GM18907 (cell line): ENCODE measurements at regions not wholly inside any gene's neighbourhood (a gene's known extent, or its start where the extent isn't known, plus 50 kb on each side); places are given as distances from the start of the nearest gene placed in this dataset.
"Not testable (repeated sequence)": the region's sequence is repeated elsewhere in the genome, so short reads cannot be mapped to it uniquely, and the experiment has no call there.

ENCODE experiments used
- ATAC-seq: cut with Tn5 transposase; IDR thresholded peaks from one replicate; pipeline ENCODE4 v1.9.1; 2021; ENCODE audit warnings: mild to moderate bottlenecking, moderate library complexity; ENCODE audit not compliant: unreplicated experiment

DNA sequence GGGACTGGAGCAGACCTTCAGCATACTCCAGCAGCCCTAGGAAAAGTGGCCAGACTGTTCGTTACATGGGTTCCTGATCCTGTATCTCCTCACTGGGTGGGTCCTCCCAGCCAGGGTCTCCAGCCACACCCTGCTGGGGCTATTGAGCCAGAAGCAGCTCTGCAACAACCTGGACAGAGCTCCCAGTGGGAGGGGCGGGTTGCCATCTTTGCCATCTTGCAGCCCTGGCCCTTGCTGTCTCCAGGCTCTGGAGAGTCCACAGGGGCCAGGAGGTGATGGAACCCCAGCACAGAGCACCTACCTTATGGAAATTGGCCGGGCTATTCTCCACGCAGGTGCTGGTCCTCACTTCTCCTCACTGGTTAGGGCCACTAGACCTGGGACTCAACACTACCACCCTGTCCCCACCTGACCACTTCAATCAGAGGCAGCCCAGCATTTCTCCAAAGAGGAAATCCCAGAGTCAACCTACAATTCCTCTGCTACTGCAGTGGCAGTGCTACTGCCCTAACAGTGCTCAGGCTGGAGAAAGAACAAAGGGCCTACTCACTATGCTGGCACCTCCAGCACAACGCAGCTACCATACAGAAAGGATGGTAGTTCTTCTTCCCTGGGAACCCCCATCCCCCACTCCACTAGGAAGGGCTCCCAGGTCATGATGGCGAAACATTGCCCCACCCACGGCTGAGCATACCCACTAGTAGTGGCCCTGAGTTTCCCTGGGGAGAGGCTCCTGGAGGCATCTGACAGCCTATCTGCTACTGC is 290.2 kb upstream of the NCAM1 start:
- ATAC-seq, result no peak

DNA sequence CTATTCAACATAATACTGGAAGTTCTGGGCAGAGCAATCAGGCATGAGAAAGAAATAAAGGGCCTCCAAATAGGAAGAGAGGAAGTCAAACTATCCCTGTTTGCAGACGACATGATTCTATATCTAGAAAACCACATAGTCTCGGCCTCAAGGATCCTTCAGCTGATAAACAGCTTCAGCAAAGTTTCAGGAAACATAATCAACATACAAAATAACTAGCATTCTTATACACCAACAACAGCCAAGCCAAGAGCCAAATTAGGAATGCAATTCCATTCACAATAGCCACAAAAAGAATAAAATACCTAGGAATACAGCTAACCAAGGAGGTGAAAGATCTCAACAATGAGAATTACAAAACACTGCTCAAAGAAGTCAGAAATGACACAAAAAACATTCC is 287.8 kb upstream of the NCAM1 start:
- ATAC-seq, result not testable (repeated sequence)

GRCh38 chr11:112685111-112685510 is 276.1 kb upstream of the NCAM1 start:
- no peak for ATAC-seq

- ATAC-seq, result no peak
Measured at GRCh38 chr11:112689851-112690250, 271.4 kb upstream of the NCAM1 start.

GRCh38 chr11:112693781-112694180 is 267.4 kb upstream of the NCAM1 start:
- ATAC-seq, result no peak

- no peak for ATAC-seq
Measured at GRCh38 chr11:112694245-112694644, 267.0 kb upstream of the NCAM1 start.

DNA sequence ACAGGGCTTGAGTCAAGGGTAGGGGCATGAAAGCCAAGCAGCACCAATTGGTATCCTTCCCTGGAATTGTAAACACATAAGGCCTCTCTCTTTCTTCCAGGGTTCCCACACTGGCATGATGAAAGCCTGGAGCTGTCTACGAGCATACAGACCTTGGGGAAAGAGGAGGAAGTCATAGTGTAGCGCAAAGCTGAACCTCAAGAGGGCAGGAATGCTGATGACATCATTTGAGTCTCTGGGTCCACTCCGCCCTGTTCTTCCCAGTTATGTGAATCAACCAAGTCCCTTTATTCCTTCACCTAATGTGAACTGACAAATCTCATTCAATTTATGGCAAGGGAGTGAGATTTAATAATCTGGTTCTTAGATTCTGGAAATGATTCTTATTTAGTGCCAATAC is 266.4 kb upstream of the NCAM1 start:
- ATAC-seq, result no peak

GRCh38 chr11:112697391-112698178 is 263.6 kb upstream of the NCAM1 start:
- no peak for ATAC-seq

DNA sequence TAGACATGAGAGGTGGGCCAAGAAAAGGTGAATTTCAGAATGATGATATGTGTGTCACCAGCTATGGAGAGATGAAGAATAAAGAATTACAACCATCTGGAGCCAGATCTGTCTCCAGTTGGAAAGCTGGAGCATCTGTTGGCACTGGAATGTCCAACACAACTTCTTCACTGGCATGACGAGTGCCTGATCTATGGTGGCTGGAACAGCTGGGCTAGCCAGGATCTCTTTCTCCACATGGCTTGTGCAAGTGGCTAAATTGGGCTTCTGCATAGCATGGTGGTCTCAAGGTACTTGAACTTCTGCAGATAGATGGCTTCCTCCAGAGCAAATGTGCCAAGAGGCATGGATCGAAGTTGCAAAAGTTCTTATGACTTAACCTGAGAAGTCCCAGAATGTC is 256.1 kb upstream of the NCAM1 start:
- ATAC-seq, result no peak

- ATAC-seq, result no peak
Measured at GRCh38 chr11:112706863-112707262, 254.4 kb upstream of the NCAM1 start.

DNA sequence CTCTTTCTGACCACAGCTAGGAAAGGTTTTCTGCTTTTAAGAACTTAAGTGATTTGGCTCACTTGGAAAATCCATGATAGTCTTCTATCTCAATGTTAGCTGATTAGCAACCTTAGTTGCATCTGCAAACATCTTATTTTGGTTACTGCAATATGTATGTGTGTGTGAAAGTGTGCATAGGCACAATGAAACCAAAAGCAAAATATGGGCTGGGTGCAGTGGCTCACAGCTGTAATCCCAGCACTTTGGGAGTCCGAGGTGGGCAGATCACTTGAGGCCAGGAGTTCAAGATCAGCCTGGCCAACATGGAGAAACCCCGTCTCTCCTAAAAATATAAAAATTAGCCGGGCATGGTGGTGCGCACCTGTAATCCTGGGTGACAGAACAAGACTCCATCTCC is 246.9 kb upstream of the NCAM1 start:
- not testable (repeated sequence) for ATAC-seq

DNA sequence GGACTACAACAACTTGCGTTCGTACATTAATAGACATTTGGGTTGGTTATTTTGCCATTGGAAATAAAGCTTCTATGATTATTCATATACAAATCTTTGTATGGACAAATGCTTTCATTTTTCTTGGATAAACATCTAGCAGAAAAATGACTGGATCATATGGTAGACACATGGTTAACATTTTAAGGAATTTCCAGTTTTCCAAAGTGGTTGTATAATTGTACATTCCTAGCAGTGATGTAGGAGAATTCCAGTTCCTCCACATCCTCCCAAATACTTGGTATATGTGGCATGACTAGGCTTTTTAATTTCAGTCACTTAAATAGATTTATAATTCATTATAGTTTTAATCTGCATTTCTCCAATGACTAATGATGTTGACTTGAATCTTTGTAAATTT is 246.2 kb upstream of the NCAM1 start:
- ATAC-seq, result no peak

DNA sequence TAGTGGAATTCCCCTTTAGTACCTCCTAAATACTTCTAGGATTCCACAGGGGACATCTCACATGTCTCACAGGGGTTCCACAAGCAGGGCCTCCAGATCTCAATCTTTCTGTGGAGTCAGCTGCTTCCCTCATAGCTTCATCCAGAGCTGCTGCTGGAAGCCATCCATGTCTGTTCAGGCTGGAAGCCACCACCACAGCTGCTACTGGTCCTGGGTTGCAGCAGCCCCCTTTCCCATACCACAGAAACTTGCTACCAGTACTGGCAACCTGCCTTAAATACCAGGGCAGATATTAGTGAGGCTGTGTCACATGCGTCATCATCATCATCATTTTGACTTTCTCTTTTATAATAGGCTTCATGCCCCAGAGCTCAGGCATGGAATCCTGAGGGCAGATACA is 242.7 kb upstream of the NCAM1 start:
- ATAC-seq, result no peak

- ATAC-seq, result no peak
Measured at GRCh38 chr11:112719736-112720525, 241.3 kb upstream of the NCAM1 start.

DNA sequence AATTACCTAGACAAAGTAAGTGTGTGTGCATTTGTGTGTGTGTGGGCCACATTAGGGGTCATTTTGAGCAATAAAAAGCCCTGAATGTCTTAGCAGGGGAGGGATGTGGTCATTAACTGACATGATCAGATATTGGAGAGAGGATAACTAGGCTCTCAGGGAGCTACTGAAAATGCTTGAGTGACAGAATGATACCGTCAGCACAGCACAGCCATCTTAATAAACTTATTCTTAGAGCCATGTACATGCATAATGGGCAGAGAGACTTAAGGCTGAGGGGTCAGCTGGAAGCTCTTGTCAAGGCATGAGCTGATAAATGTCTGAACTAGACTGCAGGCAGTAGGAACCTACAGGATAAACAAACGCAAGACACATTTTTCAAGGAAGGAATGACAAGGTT is 239.1 kb upstream of the NCAM1 start:
- ATAC-seq, result no peak

DNA sequence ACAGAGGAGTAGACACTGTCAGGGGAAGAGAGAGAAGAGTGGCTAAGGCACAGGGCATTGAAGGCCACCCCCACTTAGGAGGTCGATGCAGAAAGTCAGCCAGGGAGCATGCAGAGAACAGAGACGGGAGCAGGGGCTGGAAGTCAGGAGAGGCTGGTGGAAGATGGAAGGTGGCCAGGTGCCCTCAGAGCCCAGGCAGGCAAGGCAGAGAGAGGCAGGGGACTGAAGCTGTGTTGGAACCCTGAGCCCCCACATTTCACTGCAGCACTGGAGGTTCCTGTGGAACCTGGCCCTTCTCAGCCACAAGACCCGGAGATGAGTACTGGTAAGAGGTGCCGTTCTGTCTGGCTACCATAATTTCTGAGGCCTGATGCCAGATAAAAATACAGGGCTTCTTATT is 238.3 kb upstream of the NCAM1 start:
- no peak for ATAC-seq

- no peak for ATAC-seq
Measured at GRCh38 chr11:112723676-112724495, 237.3 kb upstream of the NCAM1 start.

- no peak for ATAC-seq
Measured at GRCh38 chr11:112724496-112724790, 236.8 kb upstream of the NCAM1 start.

GRCh38 chr11:112725636-112726035 is 235.6 kb upstream of the NCAM1 start:
- no peak for ATAC-seq

DNA sequence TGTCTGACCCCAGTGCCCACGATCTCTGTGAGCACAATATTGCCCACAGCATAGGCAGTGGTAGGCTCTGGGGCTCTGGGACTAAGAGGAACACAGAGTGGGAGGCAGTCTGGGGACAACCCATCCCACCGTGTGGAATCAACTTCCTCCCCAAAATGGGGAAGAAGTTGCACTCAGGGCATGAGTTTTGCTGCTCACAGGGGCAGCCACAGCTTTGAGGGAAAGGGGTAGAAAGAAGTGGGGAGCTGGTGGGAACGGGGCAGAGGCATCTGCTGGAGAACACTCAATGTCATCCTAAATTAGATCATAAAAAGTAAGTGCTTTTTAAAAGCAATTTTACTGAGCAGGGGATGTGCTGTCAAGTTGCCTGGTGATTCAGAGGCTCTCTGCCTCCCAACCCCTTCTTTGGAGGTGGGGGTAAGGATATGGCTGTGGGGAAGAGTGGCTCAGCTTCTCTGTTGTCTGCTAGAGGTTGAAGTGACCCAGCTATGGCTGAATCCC is 233.8 kb upstream of the NCAM1 start:
- ATAC-seq, result no peak

DNA sequence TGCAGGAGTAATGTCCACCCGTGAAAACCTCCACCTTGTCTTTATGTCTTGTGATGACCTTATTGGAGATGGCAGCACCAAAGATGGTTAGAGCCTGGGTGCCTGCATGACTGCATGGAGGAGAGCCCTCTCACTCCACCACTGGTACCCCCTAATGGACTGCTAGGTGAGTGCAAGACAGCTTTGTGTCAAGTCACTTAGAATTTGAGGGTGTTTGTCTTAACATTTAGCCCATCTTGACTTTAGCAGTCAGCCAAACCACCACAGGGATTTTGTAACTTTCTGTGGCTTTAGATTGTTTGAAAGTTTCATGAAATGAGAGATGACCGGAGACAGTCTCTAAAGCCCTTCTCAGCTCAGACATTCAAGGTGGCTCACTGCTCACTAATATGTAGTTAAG is 232.9 kb upstream of the NCAM1 start:
- no peak for ATAC-seq
